Panc1 (cell line): ENCODE measurements at regions not wholly inside any gene's neighbourhood (a gene's known extent, or its start where the extent isn't known, plus 50 kb on each side); places are given as distances from the start of the nearest gene placed in this dataset.

Experiments
- ATAC-seq: fragments of 200-7000 bp; cut with Tn5 transposase; 2 replicates; pipeline ENCODE4 v1.9.1; 2020; ENCODE audit warnings: mild to moderate bottlenecking, moderate library complexity
- BruUV-seq: library from RNA; stranded (reverse); fragments of 400-500 nt; replicated peaks from 2 replicates; lab custom pipeline; 2021; lab: Mats Ljungman, UMichigan
- CTCF ChIA-PET: fragments of 300-600 bp; sonication (Branson Sonifier 250); formaldehyde crosslinking; loops from one replicate; lab custom pipeline; 2022; ENCODE audit warnings: antibody characterized with exemption; lab: Charles Lee
- POLR2A ChIA-PET: fragments of 300-600 bp; sonication (Branson Sonifier 250); formaldehyde crosslinking; loops from one replicate; lab custom pipeline; 2022; ENCODE audit warnings: antibody characterized with exemption; lab: Charles Lee
- DNase-seq: peaks from one replicate; pipeline ENCODE4 v3.0.0-alpha.2; 2010; ENCODE audit warnings: low read depth, low spot score
- H3K27ac ChIP-seq: 2 replicates; pipeline ENCODE4 v1.5.1; 2011; ENCODE audit warnings: mild to moderate bottlenecking, low read length, inconsistent platforms
- H3K27me3 ChIP-seq: fragments of 200-500 bp; sonication (Bioruptor generic); 2 replicates; pipeline ENCODE4 v1.6.0; 2014; ENCODE audit warnings: low read length, inconsistent platforms; ENCODE audit not compliant: control insufficient read depth, insufficient read depth
- H3K36me3 ChIP-seq: fragments of 200-500 bp; sonication (Bioruptor generic); 2 replicates; pipeline ENCODE4 v1.5.1; 2014; ENCODE audit warnings: inconsistent platforms, mild to moderate bottlenecking, low read length, moderate library complexity; ENCODE audit not compliant: control insufficient read depth, insufficient read depth
- H3K4me1 ChIP-seq: 2 replicates; pipeline ENCODE4 v1.5.1; 2011; ENCODE audit warnings: inconsistent platforms, mild to moderate bottlenecking, low read length, moderate library complexity; ENCODE audit not compliant: control insufficient read depth, insufficient read depth
- H3K4me3 ChIP-seq, 2 experiments: 2 replicates each; pipeline ENCODE4 v1.5.1; 2011 to 2012; ENCODE audit warnings: low read depth in 2 of 2, low read length in 2 of 2, mild to moderate bottlenecking in 2 of 2, inconsistent platforms in 1 of 2, moderate library complexity in 1 of 2
- H3K9me3 ChIP-seq: fragments of 200-500 bp; sonication (Bioruptor generic); 2 replicates; pipeline ENCODE4 v1.5.1; 2014; ENCODE audit warnings: low read depth, mild to moderate bottlenecking, inconsistent platforms, low read length, moderate library complexity; ENCODE audit not compliant: control insufficient read depth, insufficient read depth
- CTCF ChIP-seq: fragments of 450-650 bp; IDR thresholded peaks from 2 replicates; pipeline ENCODE4 v1.5.1; 2017; ENCODE audit warnings: mild to moderate bottlenecking
- POLR2AphosphoS5 ChIP-seq: IDR thresholded peaks from 2 replicates; pipeline ENCODE4 v1.6.1; 2012; ENCODE audit warnings: mild to moderate bottlenecking, low read depth, low read length, moderate library complexity
- REST ChIP-seq, 2 experiments: IDR thresholded peaks; 2 replicates each; pipeline ENCODE4 v1.6.1; 2011 to 2012; ENCODE audit warnings: low read depth in 2 of 2, control low read depth in 1 of 2, low read length in 1 of 2, mild to moderate bottlenecking in 1 of 2, moderate library complexity in 1 of 2; ENCODE audit not compliant: insufficient read depth in 1 of 2
- SIN3A ChIP-seq: IDR thresholded peaks from 2 replicates; pipeline ENCODE4 v1.6.1; 2012; ENCODE audit warnings: low read depth, mild to moderate bottlenecking, low read length, moderate library complexity, borderline replicate concordance; ENCODE audit not compliant: insufficient read depth
- TCF7L2 ChIP-seq: IDR thresholded peaks from 2 replicates; pipeline ENCODE4 v1.6.1; 2011; ENCODE audit warnings: mild to moderate bottlenecking, low read depth, low read length, inconsistent platforms
- in situ Hi-C: cut with HindIII; loops from 2 replicates; pipeline ENCODE4 v1.10.0; 2016; ENCODE audit warnings: low sequenced_read_pairs, low pct_unique_long_range_greater_than_20kb
- intact Hi-C: fragments of 100-400 bp; cut with micrococcal nuclease; formaldehyde crosslinking; loops from one replicate; pipeline ENCODE4 v1.10.0; 2022; ENCODE audit not compliant: unreplicated experiment

GRCh38 chr12:14057895-14058294 lies 76.5 kb upstream of the GRIN2B start:
- ChIA-PET CTCF (no interaction called here), POLR2A (no interaction called here)
- no peaks in the 10 kb centered on the region for H3K9me3 ChIP-seq
- no peak overlapping the region for H3K4me3 ChIP-seq
- H3K4me1 ChIP-seq = no peaks in the 10 kb centered on the region
- no peaks in the 10 kb centered on the region for H3K27me3 ChIP-seq
- TF ChIP-seq SIN3A = no peak
- no peak for TF ChIP-seq CTCF
- no peak for TF ChIP-seq REST (IDR thresholded peaks at IDR 0.05; ENCODE audit: insufficient read depth in 1 of 2, low read depth in 2 of 2, low read length in 1 of 2)
- no peak for TF ChIP-seq POLR2AphosphoS5
- TF ChIP-seq TCF7L2 = no peak
- in situ Hi-C loops = no loop called here
- ATAC-seq (no peak), DNase-seq (no peak)
- no peaks in the 10 kb centered on the region for H3K36me3 ChIP-seq
- BruUV-seq = no TSS peak
- intact Hi-C loops = no loop called here
- no peak overlapping the region for H3K27ac ChIP-seq

- in situ Hi-C loops = no loop called here
- CTCF ChIA-PET = no interaction called here
- H3K27ac ChIP-seq = no peak overlapping the region
- no peaks in the 10 kb centered on the region for H3K36me3 ChIP-seq
- no TSS peak for BruUV-seq
- TF ChIP-seq TCF7L2 = no peak
- TF ChIP-seq SIN3A = no peak
- no peak for TF ChIP-seq REST (IDR thresholded peaks at IDR 0.05; ENCODE audit: insufficient read depth in 1 of 2, low read depth in 2 of 2, low read length in 1 of 2)
- TF ChIP-seq CTCF = no peak
- TF ChIP-seq POLR2AphosphoS5 = no peak
- DNase-seq (no peak), ATAC-seq (no peak)
- POLR2A ChIA-PET = no interaction called here
- no peaks in the 10 kb centered on the region for H3K9me3 ChIP-seq
- intact Hi-C loops = no loop called here
- H3K4me1 ChIP-seq = no peaks in the 10 kb centered on the region
- H3K27me3 ChIP-seq = no peaks in the 10 kb centered on the region
- H3K4me3 ChIP-seq = no peak overlapping the region
Observed at GRCh38 chr12:14058717-14059116, 77.3 kb upstream of the GRIN2B start.
